H1 (cell line): ENCODE measurements at regions not wholly inside any gene's neighbourhood (a gene's known extent, or its start where the extent isn't known, plus 50 kb on each side); places are given as distances from the start of the nearest gene placed in this dataset.
A peak's percentile ranks its signal among the peaks of the same experiment; 100 is the strongest.

Source experiments
- CTCF ChIA-PET: fragments of 300-600 bp; sonication (Branson Sonifier 250); formaldehyde crosslinking; loops from one replicate; lab custom pipeline; 2021; ENCODE audit not compliant: partially characterized antibody; lab: Charles Lee
- POLR2A ChIA-PET: fragments of 300-600 bp; sonication (Branson Sonifier 250); formaldehyde crosslinking; loops from one replicate; lab custom pipeline; 2021; ENCODE audit warnings: inconsistent platforms; ENCODE audit not compliant: partially characterized antibody; lab: Charles Lee
- DNase-seq, 2 experiments: peaks; one replicate each; pipeline versions ENCODE4 v3.0.0 to v3.0.0-alpha.2; 2010 to 2022; ENCODE audit warnings: low spot score in 2 of 2, low read depth in 1 of 2, mixed read lengths in 1 of 2
- FAIRE-seq: peaks from 2 replicates; lab custom pipeline; 2011; peaks lifted over from hg19 to GRCh38; lab: Jason Lieb, UNC
- H2AFZ ChIP-seq: 2 replicates; pipeline ENCODE4 v1.8.1; 2012; ENCODE audit warnings: low read length, inconsistent platforms
- H2AK5ac ChIP-seq: 2 replicates; pipeline ENCODE4 v1.6.1; 2013; ENCODE audit warnings: low read depth, low read length
- H2BK120ac ChIP-seq: replicated peaks from 2 replicates; pipeline ENCODE3; 2013; ENCODE audit warnings: low read depth, low read length, inconsistent platforms
- H2BK12ac ChIP-seq: 2 replicates; pipeline ENCODE4 v1.6.1; 2013; ENCODE audit warnings: low read depth, low read length
- H2BK15ac ChIP-seq: 2 replicates; pipeline ENCODE4 v1.6.1; 2013; ENCODE audit warnings: low read length
- H2BK20ac ChIP-seq: 2 replicates; pipeline ENCODE4 v1.6.1; 2013; ENCODE audit warnings: low read length
- H2BK5ac ChIP-seq: 2 replicates; pipeline ENCODE4 v1.6.1; 2013; ENCODE audit warnings: low read depth, low read length
- H3K14ac ChIP-seq: 2 replicates; pipeline ENCODE4 v1.6.1; 2013; ENCODE audit warnings: inconsistent platforms; ENCODE audit not compliant: insufficient read length
- H3K18ac ChIP-seq: 2 replicates; pipeline ENCODE4 v1.6.1; 2013; ENCODE audit warnings: low read length; ENCODE audit errors: extremely low read depth
- H3K23ac ChIP-seq: 2 replicates; pipeline ENCODE4 v1.6.1; 2013; ENCODE audit warnings: inconsistent platforms; ENCODE audit not compliant: insufficient read length
- H3K23me2 ChIP-seq: 2 replicates; pipeline ENCODE4 v1.6.1; 2013; ENCODE audit warnings: low read depth, low read length
- H3K27ac ChIP-seq: 2 replicates; pipeline ENCODE4 v1.6.1; 2011; ENCODE audit warnings: low read depth, low read length, inconsistent platforms
- H3K27me3 ChIP-seq, 4 experiments: replicated peaks in 1 of 4; 1 replicate in 1 of 4; 2 replicates in 3 of 4; pipeline versions ENCODE4 v1.6.1 to v1.8.1; 2011 to 2013; ENCODE audit warnings: low read length in 3 of 4, mild to moderate bottlenecking in 3 of 4, inconsistent platforms in 2 of 4, mixed read lengths in 2 of 4, moderate library complexity in 1 of 4; ENCODE audit not compliant: control insufficient read depth in 3 of 4, insufficient read depth in 3 of 4; ENCODE audit errors: extremely low read depth in 1 of 4
- H3K36me3 ChIP-seq, 4 experiments: 2 replicates each; pipeline versions ENCODE4 v1.6.1 to v1.8.1; 2011 to 2013; ENCODE audit warnings: mild to moderate bottlenecking in 4 of 4, low read length in 3 of 4, moderate library complexity in 2 of 4, control low read depth in 1 of 4, inconsistent platforms in 1 of 4; ENCODE audit not compliant: insufficient read depth in 4 of 4, control insufficient read depth in 2 of 4
- H3K4ac ChIP-seq: replicated peaks from 2 replicates; pipeline ENCODE3; 2013; ENCODE audit warnings: low read length, low read depth, mixed read lengths, inconsistent platforms; ENCODE audit not compliant: insufficient read length
- H3K4me1 ChIP-seq, 4 experiments: replicated peaks in 1 of 4; 1 replicate in 1 of 4; 2 replicates in 3 of 4; pipeline versions ENCODE4 v1.6.1 to v1.8.1; 2011 to 2013; ENCODE audit warnings: low read length in 3 of 4, inconsistent platforms in 2 of 4, mixed read lengths in 1 of 4; ENCODE audit not compliant: insufficient read depth in 4 of 4, control insufficient read depth in 3 of 4
- H3K4me2 ChIP-seq, 2 experiments: 2 replicates each; pipeline versions ENCODE4 v1.6.1 to v1.8.1; 2011 to 2013; ENCODE audit warnings: low read depth in 2 of 2, low read length in 2 of 2, control low read depth in 1 of 2, inconsistent platforms in 1 of 2, mild to moderate bottlenecking in 1 of 2; ENCODE audit not compliant: insufficient read depth in 1 of 2
- H3K4me3 ChIP-seq, 4 experiments: fragments of 200-600, 300-600 bp in 1 of 4; sonication (generic), shearing (Covaris generic), sonication (Bioruptor Twin) in 1 of 4; 2 replicates each; pipeline versions ENCODE4 v1.5.1 to v1.8.1; 2011 to 2016; ENCODE audit warnings: low read length in 4 of 4, low read depth in 3 of 4, control low read depth in 2 of 4, inconsistent platforms in 2 of 4, mild to moderate bottlenecking in 2 of 4, mixed read lengths in 1 of 4, moderate library complexity in 1 of 4; ENCODE audit not compliant: insufficient read depth in 2 of 4; ENCODE audit errors: extremely low read depth in 1 of 4
- H3K56ac ChIP-seq: replicated peaks from 2 replicates; pipeline ENCODE3; 2013; ENCODE audit warnings: low read depth, mild to moderate bottlenecking, mixed read lengths, low read length, inconsistent platforms; ENCODE audit not compliant: insufficient read length
- H3K79me1 ChIP-seq: 2 replicates; pipeline ENCODE4 v1.6.1; 2013; ENCODE audit warnings: low read depth, low read length, control low read depth
- H3K79me2 ChIP-seq, 2 experiments: 2 replicates each; pipeline versions ENCODE4 v1.6.1 to v1.8.1; 2012 to 2013; ENCODE audit warnings: low read length in 2 of 2, mild to moderate bottlenecking in 2 of 2, inconsistent platforms in 1 of 2; ENCODE audit not compliant: insufficient read depth in 2 of 2, control insufficient read depth in 1 of 2
- H3K9ac ChIP-seq, 4 experiments: replicated peaks in 1 of 4; 1 replicate in 1 of 4; 2 replicates in 3 of 4; pipeline versions ENCODE4 v1.6.1 to v1.8.1; 2011 to 2013; ENCODE audit warnings: low read depth in 3 of 4, low read length in 3 of 4, control low read depth in 2 of 4, mild to moderate bottlenecking in 2 of 4, moderate library complexity in 2 of 4, inconsistent platforms in 1 of 4; ENCODE audit errors: extremely low read depth in 1 of 4
- H3K9me3 ChIP-seq, 2 experiments: 2 replicates each; pipeline versions ENCODE4 v1.6.1 to v1.8.1; 2012 to 2013; ENCODE audit warnings: mild to moderate bottlenecking in 2 of 2, moderate library complexity in 2 of 2, control low read depth in 1 of 2, inconsistent platforms in 1 of 2, low read depth in 1 of 2, low read length in 1 of 2, mixed read lengths in 1 of 2; ENCODE audit not compliant: insufficient read depth in 2 of 2
- H4K20me1 ChIP-seq, 2 experiments: replicated peaks in 1 of 2; 2 replicates each; pipeline versions ENCODE3 to v1.8.1; 2011 to 2013; ENCODE audit warnings: inconsistent platforms in 2 of 2, low read length in 2 of 2, mild to moderate bottlenecking in 1 of 2; ENCODE audit not compliant: insufficient read depth in 2 of 2, control insufficient read depth in 1 of 2
- H4K5ac ChIP-seq: 2 replicates; pipeline ENCODE4 v1.6.1; 2013; ENCODE audit warnings: low read length, low read depth, mixed read lengths, inconsistent platforms; ENCODE audit not compliant: insufficient read length
- H4K8ac ChIP-seq: 2 replicates; pipeline ENCODE4 v1.8.0; 2013; ENCODE audit warnings: mild to moderate bottlenecking, moderate library complexity, low read length, inconsistent platforms; ENCODE audit not compliant: insufficient read depth; ENCODE audit errors: extremely low read depth
- H4K91ac ChIP-seq: replicated peaks from 2 replicates; pipeline ENCODE3; 2013; ENCODE audit warnings: low read length, mixed read lengths, inconsistent platforms; ENCODE audit not compliant: insufficient read length
- CBX8 ChIP-seq: fragments of 300-800, 300-1000 bp; sonication (generic); IDR thresholded peaks from 2 replicates; pipeline ENCODE4 v1.7.1; 2016; ENCODE audit warnings: low read depth, low read length, borderline replicate concordance
- CEBPB ChIP-seq: IDR thresholded peaks from 2 replicates; pipeline ENCODE4 v1.6.1; 2012; ENCODE audit warnings: low read depth, low read length
- CHD2 ChIP-seq: IDR thresholded peaks from 2 replicates; pipeline ENCODE4 v1.6.1; 2012; ENCODE audit warnings: low read length, improper control_type of control experiment
- CTBP2 ChIP-seq: IDR thresholded peaks from 2 replicates; pipeline ENCODE4 v1.7.0; 2011; ENCODE audit warnings: borderline replicate concordance, mild to moderate bottlenecking, moderate library complexity, mixed read lengths, low read length; ENCODE audit not compliant: insufficient read depth, insufficient read length
- E2F6 ChIP-seq: IDR thresholded peaks from 2 replicates; pipeline ENCODE4 v1.6.1; 2012; ENCODE audit warnings: inconsistent platforms
- EGR1 ChIP-seq: IDR thresholded peaks from 2 replicates; pipeline ENCODE4 v1.6.1; 2011; ENCODE audit warnings: low read depth, low read length, borderline replicate concordance
- FOSL1 ChIP-seq: IDR thresholded peaks from 2 replicates; pipeline ENCODE4 v1.6.1; 2011; ENCODE audit warnings: mild to moderate bottlenecking, low read depth, low read length, moderate library complexity; ENCODE audit not compliant: insufficient read depth
- JUN ChIP-seq: IDR thresholded peaks from 2 replicates; pipeline ENCODE4 v1.6.1; 2011; ENCODE audit warnings: low read depth, mild to moderate bottlenecking, improper control_type of control experiment, low read length
- JUND ChIP-seq: IDR thresholded peaks from 2 replicates; pipeline ENCODE4 v1.6.1; 2011; ENCODE audit warnings: mild to moderate bottlenecking, improper control_type of control experiment, low read length
- RAD21 ChIP-seq, 2 experiments: IDR thresholded peaks in 1 of 2; conservative IDR thresholded peaks in 1 of 2; 2 replicates each; pipeline ENCODE4 v1.6.1; 2011; ENCODE audit warnings: low read depth in 2 of 2, low read length in 2 of 2, improper control_type of control experiment in 1 of 2, inconsistent platforms in 1 of 2, mild to moderate bottlenecking in 1 of 2, moderate library complexity in 1 of 2
- RBBP5 ChIP-seq: IDR thresholded peaks from 2 replicates; pipeline ENCODE4 v1.7.1; 2012; ENCODE audit warnings: low read depth, mild to moderate bottlenecking, inconsistent platforms, low read length, moderate library complexity, borderline replicate concordance
- RXRA ChIP-seq: IDR thresholded peaks from 2 replicates; pipeline ENCODE4 v1.6.1; 2011; ENCODE audit warnings: low read depth, mild to moderate bottlenecking, low read length, moderate library complexity; ENCODE audit not compliant: insufficient read depth
- WGBS, 2 experiments: shearing (Covaris generic) in 1 of 2; methylation state at CpG; one replicate each; pipeline versions ENCODE4 v1.1.6 to v1.1.7; 2013 to 2015; ENCODE audit warnings: low lambda C conversion rate in 2 of 2, mixed read lengths in 2 of 2, inconsistent platforms in 1 of 2, low coverage in 1 of 2, missing lambda C conversion rate in 1 of 2; ENCODE audit not compliant: insufficient replicate concordance in 2 of 2, insufficient coverage in 1 of 2, insufficient read length in 1 of 2; ENCODE audit errors: extremely low coverage in 1 of 2, missing lambda C conversion rate in 1 of 2; 5-methylcytosine and 5-hydroxymethylcytosine counted together

GRCh38 chr21:27759091-27759659 is 792.3 kb upstream of the ADAMTS5 start:
- Histone ChIP-seq H2BK12ac (no peak overlapping the region), H2BK20ac (no peak overlapping the region), H4K5ac (no peak overlapping the region), H2BK5ac (no peak overlapping the region), H4K91ac (no peak overlapping the region), H2BK120ac (no peak overlapping the region), H3K14ac (no peak overlapping the region), H3K79me1 (no peaks in the 10 kb centered on the region), H3K56ac (no peak overlapping the region), H3K9ac (no peak overlapping the region), H2AK5ac (peak overlapping the region; percentile 72; the same call in 1 of the 2 replicates), H3K27ac (no peak overlapping the region), H3K4me3 (no peak overlapping the region), H3K79me2 (no peaks in the 10 kb centered on the region), H3K4ac (no peak overlapping the region), H3K27me3 (peaks cover 0 to 1% (median 0%) of the 10 kb centered on the region in 4 experiments; a peak in 1 of 7 replicates), H2AFZ (0 out of 2 replicates have a peak overlapping the region, but pooled peaks have one; percentile 42), H3K18ac (no peak overlapping the region), H3K9me3 (peaks cover 0 to 6% of the 10 kb centered on the region in 2 experiments; a peak in 2 of 4 replicates), H2BK15ac (no peak overlapping the region), H3K23ac (no peak overlapping the region), H4K20me1 (no peaks in the 10 kb centered on the region), H3K23me2 (no peaks in the 10 kb centered on the region), H3K36me3 (no peaks in the 10 kb centered on the region), H3K4me1 (peaks cover 0 to 4% (median 0%) of the 10 kb centered on the region in 4 experiments; a peak in 1 of 7 replicates), H3K4me2 (no peak overlapping the region), H4K8ac (no peak overlapping the region)
- DNase-seq (peak; percentile 19 to 55), FAIRE-seq (no peak)
- WGBS, 2 experiments: 87 to 100% methylated on average over 4 to 11 of the region's 11 CpGs
- CTCF ChIA-PET: interaction anchor here (0.6 to 2.4 kb wide), 15 partner anchors 11 to 986 kb away, joined by 3 to 14 read pairs (median 5); no protein-coding TSS in a partner anchor
- POLR2A ChIA-PET: no interaction called here
- TF ChIP-seq CTBP2 (no peak), RBBP5 (no peak), RAD21 (IDR thresholded peaks at IDR 0.05 in 1 of 2, conservative IDR thresholded peaks at IDR 0.05 in 1 of 2; ENCODE audit: low read depth in 2 of 2, low read length in 2 of 2) (peak; percentile 81 to 82), JUND (no peak), JUN (no peak), CEBPB (no peak), CHD2 (no peak), E2F6 (no peak), CBX8 (no peak), FOSL1 (no peak), EGR1 (no peak), RXRA (no peak)
